Parathyroid adenoma (tissue), 2 donors: ENCODE measurements at regions not wholly inside any gene's neighbourhood (a gene's known extent, or its start where the extent isn't known, plus 50 kb on each side); places are given as distances from the start of the nearest gene placed in this dataset.

Experiments
- H2AFZ ChIP-seq: fragments of 300-600 bp; sonication (generic); one replicate; pipeline ENCODE4 v1.7.0; 2017; ENCODE audit warnings: antibody characterized with exemption, mild to moderate bottlenecking
- H3K27ac ChIP-seq: fragments of 300-600 bp; sonication (generic); one replicate; pipeline ENCODE4 v1.7.0; 2017
- H3K27me3 ChIP-seq: fragments of 300-600 bp; sonication (generic); one replicate; pipeline ENCODE4 v1.7.0; 2017; ENCODE audit warnings: low read length; ENCODE audit not compliant: control insufficient read depth, insufficient read depth
- H3K36me3 ChIP-seq: fragments of 300-600 bp; sonication (generic); one replicate; pipeline ENCODE4 v1.7.0; 2017; ENCODE audit warnings: low read length; ENCODE audit not compliant: control insufficient read depth, insufficient read depth
- H3K4me1 ChIP-seq: fragments of 300-600 bp; sonication (generic); one replicate; pipeline ENCODE4 v1.7.0; 2017; ENCODE audit warnings: control low read depth
- H3K4me2 ChIP-seq: fragments of 300-600 bp; sonication (generic); one replicate; pipeline ENCODE4 v1.7.0; 2017; ENCODE audit warnings: low read length
- H3K4me3 ChIP-seq: fragments of 300-600 bp; sonication (generic); one replicate; pipeline ENCODE4 v1.7.0; 2017; ENCODE audit warnings: low read depth, low read length
- H3K79me2 ChIP-seq: fragments of 300-600 bp; sonication (generic); one replicate; pipeline ENCODE4 v1.7.0; 2017; ENCODE audit warnings: control low read depth
- H3K9ac ChIP-seq: fragments of 300-600 bp; sonication (generic); one replicate; pipeline ENCODE4 v1.7.0; 2017; ENCODE audit warnings: mild to moderate bottlenecking
- H3K9me3 ChIP-seq: fragments of 300-600 bp; sonication (generic); one replicate; pipeline ENCODE4 v1.7.0; 2017; ENCODE audit warnings: low read length; ENCODE audit not compliant: control insufficient read depth
- CTCF ChIP-seq: fragments of 300-600 bp; sonication (generic); IDR thresholded peaks from one replicate; pipeline ENCODE4 v1.7.0; 2017; ENCODE audit warnings: antibody characterized with exemption, mild to moderate bottlenecking
- donor health status: primary hyperparathyroidism.

- Histone ChIP-seq H3K9me3 (no peaks in the 10 kb centered on the region), H3K79me2 (no peaks in the 10 kb centered on the region), H3K4me3 (no peak overlapping the region), H3K27ac (no peak overlapping the region), H2AFZ (peak overlapping the region; percentile 29), H3K4me2 (no peak overlapping the region), H3K9ac (no peak overlapping the region), H3K4me1 (peaks cover 4% of the 10 kb centered on the region), H3K27me3 (no peaks in the 10 kb centered on the region), H3K36me3 (no peaks in the 10 kb centered on the region)
- no peak for TF ChIP-seq CTCF
Measured at GRCh38 chr6:47091886-47092668, 49.9 kb upstream of the ADGRF1 start.
